B cell (primary cell): ENCODE measurements at regions not wholly inside any gene's neighbourhood (a gene's known extent, or its start where the extent isn't known, plus 50 kb on each side); places are given as distances from the start of the nearest gene placed in this dataset.

Experiments used
- ATAC-seq: fragments of 200-7000 bp; cut with Tn5 transposase; one replicate; pipeline ENCODE4 v1.10.0; 2021; ENCODE audit warnings: low read depth, mild to moderate bottlenecking, moderate number of reproducible peaks, moderate library complexity
- CTCF ChIA-PET: fragments of 350-600 bp; sonication (Branson Sonifier 250); formaldehyde crosslinking; loops from one replicate; lab custom pipeline; 2021; ENCODE audit warnings: antibody characterized with exemption, inconsistent platforms; lab: Charles Lee
- POLR2A ChIA-PET: fragments of 350-600 bp; sonication (Branson Sonifier 250); formaldehyde crosslinking; loops from one replicate; lab custom pipeline; 2021; ENCODE audit warnings: antibody characterized with exemption; lab: Charles Lee
- DNase-seq: peaks from one replicate; pipeline ENCODE4 v3.0.0; 2013
- H2AFZ ChIP-seq: 2 replicates; pipeline ENCODE4 v1.6.1; 2012; ENCODE audit warnings: mild to moderate bottlenecking, low read depth, low read length; ENCODE audit not compliant: insufficient read depth, poor library complexity, severe bottlenecking
- H3K27ac ChIP-seq, 2 donors: 1 replicate in 1 of 2; 2 replicates in 1 of 2; pipeline ENCODE4 v1.5.1; 2012 to 2013; ENCODE audit warnings: low read length in 2 of 2, mild to moderate bottlenecking in 2 of 2, moderate library complexity in 1 of 2
- H3K27me3 ChIP-seq, 4 experiments: fragments of 200-600 bp in 1 of 4; sonication (generic) in 1 of 4; replicated peaks in 1 of 4; 1 replicate in 2 of 4; 2 replicates in 2 of 4; pipeline versions ENCODE4 v1.6.1 to v1.7.0; 2013 to 2016; ENCODE audit warnings: low read length in 3 of 4, mild to moderate bottlenecking in 2 of 4, mixed read lengths in 1 of 4, moderate library complexity in 1 of 4; ENCODE audit not compliant: insufficient read depth in 4 of 4, control insufficient read depth in 3 of 4; ENCODE audit errors: control extremely low read depth in 1 of 4
- H3K36me3 ChIP-seq, 2 experiments: replicated peaks in 1 of 2; 1 replicate in 1 of 2; 2 replicates in 1 of 2; pipeline versions ENCODE4 v1.6.1 to v1.7.1; 2013; ENCODE audit warnings: low read length in 1 of 2; ENCODE audit not compliant: insufficient read depth in 2 of 2, control insufficient read depth in 1 of 2; ENCODE audit errors: control extremely low read depth in 1 of 2, extremely low read depth in 1 of 2
- H3K4me1 ChIP-seq, 2 donors: fragments of 200-600 bp in 1 of 2; sonication (generic) in 1 of 2; 1 replicate in 1 of 2; 2 replicates in 1 of 2; pipeline versions ENCODE4 v1.5.1 to v1.6.1; 2013 to 2017; ENCODE audit warnings: low read length in 2 of 2; ENCODE audit not compliant: control insufficient read depth in 2 of 2, insufficient read depth in 2 of 2
- H3K4me2 ChIP-seq: replicated peaks from 2 replicates; pipeline ENCODE3; 2012; ENCODE audit warnings: mild to moderate bottlenecking, low read depth, low read length; ENCODE audit not compliant: poor library complexity, severe bottlenecking
- H3K4me3 ChIP-seq, 5 experiments: fragments of 200-600 bp in 1 of 5; sonication (generic) in 1 of 5; 1 replicate in 3 of 5; 2 replicates in 2 of 5; pipeline versions ENCODE4 v1.5.1 to v1.7.0; 2011 to 2016; ENCODE audit warnings: low read length in 4 of 5, mild to moderate bottlenecking in 4 of 5, low read depth in 2 of 5, control low read depth in 1 of 5, moderate library complexity in 1 of 5; ENCODE audit not compliant: insufficient read depth in 1 of 5; ENCODE audit errors: control extremely low read depth in 1 of 5, extremely low read depth in 1 of 5
- H3K79me2 ChIP-seq: fragments of 200-600 bp; sonication (generic); one replicate; pipeline ENCODE4 v1.6.0; 2016; ENCODE audit warnings: low read length; ENCODE audit not compliant: control insufficient read depth, insufficient read depth
- H3K9ac ChIP-seq: fragments of 200-600 bp; sonication (generic); 2 replicates; pipeline ENCODE4 v1.6.1; 2017; ENCODE audit warnings: mild to moderate bottlenecking, low read length, moderate library complexity
- H3K9me3 ChIP-seq, 3 donors: one replicate each; pipeline versions ENCODE4 v1.6.1 to v1.7.1; 2013; ENCODE audit warnings: low read length in 2 of 3; ENCODE audit not compliant: control insufficient read depth in 2 of 3, insufficient read depth in 1 of 3; ENCODE audit errors: control extremely low read depth in 1 of 3
- H4K20me1 ChIP-seq: 2 replicates; pipeline ENCODE4 v1.6.0; 2012; ENCODE audit warnings: mild to moderate bottlenecking, low read length; ENCODE audit not compliant: insufficient read depth, control insufficient read depth, poor library complexity, severe bottlenecking
- H3K27ac Mint-ChIP-seq: one replicate; pipeline ENCODE4 v1.8.0; 2021; ENCODE audit warnings: mixed read lengths
- H3K27me3 Mint-ChIP-seq: one replicate; pipeline ENCODE4 v1.8.0; 2021; ENCODE audit warnings: mixed read lengths
- H3K4me1 Mint-ChIP-seq: one replicate; pipeline ENCODE4 v1.8.0; 2021; ENCODE audit warnings: mixed read lengths
- H3K4me3 Mint-ChIP-seq: one replicate; pipeline ENCODE4 v1.8.0; 2021; ENCODE audit warnings: mixed read lengths
- H3K9me3 Mint-ChIP-seq: one replicate; pipeline ENCODE4 v1.8.0; 2022; ENCODE audit warnings: mixed read lengths; ENCODE audit not compliant: insufficient read depth
- CTCF ChIP-seq: fragments of 200-600 bp; IDR thresholded peaks from one replicate; pipeline ENCODE4 v1.8.0; 2022; ENCODE audit warnings: antibody characterized with exemption, mild to moderate bottlenecking
- EZH2 ChIP-seq: IDR thresholded peaks from 2 replicates; pipeline ENCODE4 v1.6.1; 2012; ENCODE audit warnings: borderline replicate concordance, low read depth, mild to moderate bottlenecking, moderate library complexity, low read length; ENCODE audit not compliant: insufficient read depth, poor library complexity, severe bottlenecking
- WGBS: methylation state at CpG from one replicate; pipeline ENCODE4 v1.1.5; 2013; ENCODE audit warnings: missing lambda C conversion rate; ENCODE audit not compliant: insufficient coverage; 5-methylcytosine and 5-hydroxymethylcytosine counted together
- intact Hi-C: fragments of 100-400 bp; cut with micrococcal nuclease; formaldehyde crosslinking; loops from one replicate; pipeline ENCODE4 v1.10.0; 2022

GRCh38 chr9:2418619-2419018, 203.0 kb upstream of the VLDLR start:
- Histone ChIP-seq H2AFZ (no peak overlapping the region), H3K79me2 (no peaks in the 10 kb centered on the region), H3K27ac (no peak overlapping the region), H3K4me1 (no peaks in the 10 kb centered on the region), H3K4me3 (no peak overlapping the region), H3K4me2 (no peak overlapping the region), H3K9me3 (no peaks in the 10 kb centered on the region), H3K36me3 (no peaks in the 10 kb centered on the region), H3K27me3 (peaks cover 0 to 3% (median 1%) of the 10 kb centered on the region in 4 experiments), H3K9ac (no peak overlapping the region), H4K20me1 (no peaks in the 10 kb centered on the region)
- DNase-seq = no peak
- ChIA-PET CTCF (interaction anchor here (0.6 kb wide), 1 partner anchor 210 kb away, joined by 5 read pairs; no protein-coding TSS in a partner anchor), POLR2A (no interaction called here)
- H3K27ac Mint-ChIP-seq = no peak overlapping the region
- no peaks in the 10 kb centered on the region for H3K4me1 Mint-ChIP-seq
- peaks cover 17% of the 10 kb centered on the region for H3K27me3 Mint-ChIP-seq
- TF ChIP-seq CTCF = no peak
- TF ChIP-seq EZH2 = no peak
- H3K4me3 Mint-ChIP-seq = no peak overlapping the region
- intact Hi-C loops = no loop called here
- WGBS = 79% methylated on average over 1 of the region's 2 CpGs
- no peak for ATAC-seq
- H3K9me3 Mint-ChIP-seq = no peaks in the 10 kb centered on the region

- peaks cover 17% of the 10 kb centered on the region for H3K27me3 Mint-ChIP-seq
- ChIA-PET CTCF (no interaction called here), POLR2A (no interaction called here)
- Histone ChIP-seq H3K9me3 (no peaks in the 10 kb centered on the region), H3K27ac (no peak overlapping the region), H3K27me3 (peaks cover 0 to 3% (median 1%) of the 10 kb centered on the region in 4 experiments), H3K4me1 (no peaks in the 10 kb centered on the region), H3K4me2 (no peak overlapping the region), H4K20me1 (no peaks in the 10 kb centered on the region), H3K36me3 (no peaks in the 10 kb centered on the region), H3K4me3 (no peak overlapping the region), H2AFZ (no peak overlapping the region), H3K79me2 (no peaks in the 10 kb centered on the region), H3K9ac (no peak overlapping the region)
- H3K9me3 Mint-ChIP-seq = no peaks in the 10 kb centered on the region
- no peak overlapping the region for H3K4me3 Mint-ChIP-seq
- WGBS = 73% methylated on average over 1 of the region's 2 CpGs
- H3K4me1 Mint-ChIP-seq = no peaks in the 10 kb centered on the region
- no peak overlapping the region for H3K27ac Mint-ChIP-seq
- intact Hi-C loops = no loop called here
- no peak for ATAC-seq
- TF ChIP-seq EZH2 (no peak), CTCF (no peak)
- no peak for DNase-seq
These were observed 202.2 kb upstream of the VLDLR start for GRCh38 chr9:2419347-2419746.
